ENCODE measurements at regions not wholly inside any gene's neighbourhood (a gene's known extent, or its start where the extent isn't known, plus 50 kb on each side); places are given as distances from the start of the nearest gene placed in this dataset.

- H3K4me3 ChIP-seq = no peak overlapping the region
- H3K9me3 ChIP-seq = no peaks in the 10 kb centered on the region
- no peak overlapping the region for H3K27ac ChIP-seq
- no peaks in the 10 kb centered on the region for H3K27me3 ChIP-seq
- no peak for TF ChIP-seq POLR2A (IDR thresholded peaks at IDR 0.05)
- no peak for TF ChIP-seq CTCF (IDR thresholded peaks at IDR 0.05)
- ATAC-seq = no peak
- H3K4me1 ChIP-seq = peaks cover 14% of the 10 kb centered on the region
- 59 to 61% methylated on average over 3 of the region's 3 CpGs for WGBS, 2 donors
- intact Hi-C loops (cut with DNase I) = no loop called here
- DNase-seq = no peak
- H3K36me3 ChIP-seq (replicated peaks in 1 of 2; ENCODE audit: insufficient read depth in 1 of 2, low read depth in 2 of 2) = no peaks in the 10 kb centered on the region
These were observed 323.7 kb upstream of the ANKRD30A start for GRCh38 chr10:36801660-36802059.

GRCh38 chr10:36794981-36795380 lies 330.4 kb upstream of the ANKRD30A start:
- H3K36me3 ChIP-seq (replicated peaks in 1 of 2; ENCODE audit: insufficient read depth in 1 of 2, low read depth in 2 of 2) = no peaks in the 10 kb centered on the region
- no peak overlapping the region for H3K4me3 ChIP-seq
- 72 to 77% methylated on average over 3 of the region's 3 CpGs for WGBS, 2 donors
- no peak for ATAC-seq
- H3K27me3 ChIP-seq = no peaks in the 10 kb centered on the region
- no peak for TF ChIP-seq POLR2A (IDR thresholded peaks at IDR 0.05)
- TF ChIP-seq CTCF (IDR thresholded peaks at IDR 0.05) = no peak
- H3K9me3 ChIP-seq = no peaks in the 10 kb centered on the region
- H3K4me1 ChIP-seq = no peaks in the 10 kb centered on the region
- no peak for DNase-seq
- no peak overlapping the region for H3K27ac ChIP-seq
- intact Hi-C loops (cut with DNase I) = no loop called here

- H3K36me3 ChIP-seq (replicated peaks in 1 of 2; ENCODE audit: insufficient read depth in 1 of 2, low read depth in 2 of 2) = no peaks in the 10 kb centered on the region
- no peak for ATAC-seq
These were observed 335.4 kb upstream of the ANKRD30A start for GRCh38 chr10:36789974-36790373.

GRCh38 chr10:36788152-36788551 lies 337.2 kb upstream of the ANKRD30A start:
- ATAC-seq = no peak
- no peaks in the 10 kb centered on the region for H3K27me3 ChIP-seq
- no peak for DNase-seq
- H3K4me1 ChIP-seq = no peaks in the 10 kb centered on the region
- no peaks in the 10 kb centered on the region for H3K9me3 ChIP-seq
- no peak overlapping the region for H3K4me3 ChIP-seq
- intact Hi-C loops (cut with DNase I) = no loop called here
- TF ChIP-seq CTCF (IDR thresholded peaks at IDR 0.05) (no peak), POLR2A (IDR thresholded peaks at IDR 0.05) (no peak)
- H3K27ac ChIP-seq = no peak overlapping the region
- 65 to 79% methylated on average over 2 of the region's 2 CpGs for WGBS, 2 donors
- no peaks in the 10 kb centered on the region for H3K36me3 ChIP-seq (replicated peaks in 1 of 2; ENCODE audit: insufficient read depth in 1 of 2, low read depth in 2 of 2)

More at GRCh38 chr10:36789974-36790373, 335.4 kb upstream of the ANKRD30A start:
- TF ChIP-seq POLR2A (IDR thresholded peaks at IDR 0.05) = no peak
- no peak for TF ChIP-seq CTCF (IDR thresholded peaks at IDR 0.05)
- Histone ChIP-seq H3K9me3 (no peaks in the 10 kb centered on the region), H3K4me3 (no peak overlapping the region), H3K27ac (no peak overlapping the region), H3K4me1 (no peaks in the 10 kb centered on the region), H3K27me3 (no peaks in the 10 kb centered on the region)
- intact Hi-C loops (cut with DNase I) = no loop called here
- 50 to 58% methylated on average over 4 of the region's 4 CpGs for WGBS, 2 donors
- DNase-seq = no peak

DNA sequence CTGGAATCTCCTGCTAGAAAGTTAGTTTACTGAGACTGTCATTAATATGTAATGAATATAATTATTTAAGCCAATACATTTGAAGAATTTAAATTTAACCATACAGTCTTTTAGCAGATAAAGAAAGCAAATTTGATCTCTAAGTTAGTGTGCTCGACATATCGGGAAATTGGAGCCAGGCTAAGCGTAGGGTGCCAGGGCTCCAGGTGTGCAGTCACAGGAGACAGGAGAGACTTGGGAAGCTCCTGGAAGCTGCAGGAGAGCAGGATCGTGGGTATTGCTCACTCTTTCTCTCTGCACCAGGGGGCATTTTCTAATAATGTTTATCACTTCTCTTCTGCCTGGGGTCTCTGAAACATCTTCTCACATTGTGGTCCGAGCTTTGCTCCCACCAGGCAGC lies 342.0 kb upstream of the ANKRD30A start:
- DNase-seq = peak in 1 of 4 donors; percentile 53
- intact Hi-C loops (cut with DNase I) = no loop called here
- 29 to 52% methylated on average over 5 of the region's 5 CpGs for WGBS, 2 donors

More for the DNA sequence above, 342.0 kb upstream of the ANKRD30A start:
- Histone ChIP-seq H3K4me1 (no peaks in the 10 kb centered on the region), H3K27me3 (no peaks in the 10 kb centered on the region), H3K27ac (no peak overlapping the region), H3K9me3 (no peaks in the 10 kb centered on the region), H3K4me3 (no peak overlapping the region), H3K36me3 (replicated peaks in 1 of 2; ENCODE audit: insufficient read depth in 1 of 2, low read depth in 2 of 2) (no peaks in the 10 kb centered on the region)
- peak; percentile 45 for ATAC-seq
- TF ChIP-seq POLR2A (IDR thresholded peaks at IDR 0.05) = no peak
- no peak for TF ChIP-seq CTCF (IDR thresholded peaks at IDR 0.05)
